HG03135 (cell line): ENCODE measurements at regions not wholly inside any gene's neighbourhood (a gene's known extent, or its start where the extent isn't known, plus 50 kb on each side); places are given as distances from the start of the nearest gene placed in this dataset.
"Not testable (repeated sequence)": the region's sequence is repeated elsewhere in the genome, so short reads cannot be mapped to it uniquely, and the experiment has no call there.

Experiments used
- ATAC-seq: cut with Tn5 transposase; IDR thresholded peaks from one replicate; pipeline ENCODE4 v1.9.1; 2021; ENCODE audit warnings: mild to moderate bottlenecking, moderate library complexity; ENCODE audit not compliant: unreplicated experiment

GRCh38 chr7:118404211-118404610, 179.7 kb downstream of the ANKRD7 start:
- no peak for ATAC-seq

GRCh38 chr7:118418433-118418832, 193.9 kb downstream of the ANKRD7 start:
- no peak for ATAC-seq

GRCh38 chr7:118420888-118421287, 196.4 kb downstream of the ANKRD7 start:
- ATAC-seq, result no peak

GRCh38 chr7:118429141-118429540, 204.6 kb downstream of the ANKRD7 start:
- ATAC-seq, result no peak

- ATAC-seq, result no peak
Observed at GRCh38 chr7:118436663-118437062, 212.2 kb downstream of the ANKRD7 start.

- not testable (repeated sequence) for ATAC-seq
Observed at GRCh38 chr7:118449030-118449429, 224.5 kb downstream of the ANKRD7 start.

- no peak for ATAC-seq
Observed at GRCh38 chr7:118449797-118450567, 225.5 kb downstream of the ANKRD7 start.

- ATAC-seq, result no peak
Observed at GRCh38 chr7:118452128-118452527, 227.6 kb downstream of the ANKRD7 start.

- ATAC-seq, result no peak
Observed at GRCh38 chr7:118467381-118467780, 242.9 kb downstream of the ANKRD7 start.

GRCh38 chr7:118472581-118472980, 248.1 kb downstream of the ANKRD7 start:
- no peak for ATAC-seq

- ATAC-seq, result no peak
Observed at GRCh38 chr7:118473271-118473670, 248.8 kb downstream of the ANKRD7 start.

GRCh38 chr7:118476036-118476435, 251.5 kb downstream of the ANKRD7 start:
- no peak for ATAC-seq

- ATAC-seq, result no peak
Observed at GRCh38 chr7:118477036-118477435, 252.5 kb downstream of the ANKRD7 start.

GRCh38 chr7:118478236-118478635, 253.7 kb downstream of the ANKRD7 start:
- no peak for ATAC-seq

GRCh38 chr7:118478931-118479330, 254.4 kb downstream of the ANKRD7 start:
- ATAC-seq, result no peak

- no peak for ATAC-seq
Observed at GRCh38 chr7:118492466-118492865, 268.0 kb downstream of the ANKRD7 start.

- no peak for ATAC-seq
Observed at GRCh38 chr7:118496138-118496644, 271.7 kb downstream of the ANKRD7 start.

- no peak for ATAC-seq
Observed at GRCh38 chr7:118502235-118502634, 277.7 kb downstream of the ANKRD7 start.

- ATAC-seq, result no peak
Observed at GRCh38 chr7:118511146-118511545, 286.6 kb downstream of the ANKRD7 start.

GRCh38 chr7:118517275-118517674, 292.8 kb downstream of the ANKRD7 start:
- ATAC-seq, result no peak

GRCh38 chr7:118525020-118525419, 300.5 kb downstream of the ANKRD7 start:
- ATAC-seq, result no peak

- ATAC-seq, result no peak
Observed at GRCh38 chr7:118531566-118531965, 307.1 kb downstream of the ANKRD7 start.

- ATAC-seq, result no peak
Observed at GRCh38 chr7:118559207-118559606, 334.7 kb downstream of the ANKRD7 start.
